ENCODE measurements at regions not wholly inside any gene's neighbourhood (a gene's known extent, or its start where the extent isn't known, plus 50 kb on each side); places are given as distances from the start of the nearest gene placed in this dataset.

DNA sequence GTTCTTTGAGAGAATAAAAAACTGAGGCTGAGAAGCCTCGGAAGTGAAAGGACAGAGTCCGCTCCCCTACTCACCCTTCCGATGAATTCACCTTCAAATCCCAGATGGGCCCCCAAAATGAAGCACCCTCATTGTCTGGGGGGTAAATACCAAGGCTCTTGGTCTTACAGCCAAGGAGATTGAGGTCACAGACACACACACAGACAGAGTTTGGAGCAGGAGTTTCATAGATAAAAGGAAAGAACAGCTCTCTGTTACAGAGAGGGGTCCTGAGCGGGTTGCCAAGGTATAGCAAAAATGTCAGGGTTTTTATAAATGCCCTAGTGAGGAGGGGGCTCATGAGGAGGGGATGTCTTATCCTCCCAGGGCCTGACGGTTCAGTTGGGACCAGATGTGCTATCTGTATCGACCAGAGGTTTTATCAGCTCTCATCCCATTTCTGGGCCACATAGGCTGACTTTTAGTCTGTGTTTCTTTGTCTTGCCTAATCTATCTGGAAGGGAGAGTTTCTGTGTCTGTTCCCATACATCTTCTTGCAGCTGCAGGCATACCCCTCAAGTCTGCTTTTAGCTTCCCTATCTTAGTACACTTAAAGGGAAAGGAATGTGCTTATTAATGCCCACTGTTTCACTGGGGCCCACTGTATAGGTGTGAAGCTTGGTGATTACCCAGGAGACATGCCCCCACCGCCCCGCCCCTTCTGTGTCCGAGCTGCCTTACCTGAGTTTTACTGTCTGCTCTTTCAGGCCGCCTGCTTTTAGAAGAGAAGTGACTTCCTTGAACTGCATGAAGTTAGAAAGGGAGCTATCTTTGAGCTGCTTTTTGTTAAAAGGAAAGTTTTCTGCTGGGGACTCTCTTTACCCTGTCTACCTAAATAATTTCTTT lies 66.8 kb upstream of the ATP11B start:
- DNase-seq (ENCODE audit: low read depth in 4 of 4, low spot score in 3 of 4) = no peak

DNA sequence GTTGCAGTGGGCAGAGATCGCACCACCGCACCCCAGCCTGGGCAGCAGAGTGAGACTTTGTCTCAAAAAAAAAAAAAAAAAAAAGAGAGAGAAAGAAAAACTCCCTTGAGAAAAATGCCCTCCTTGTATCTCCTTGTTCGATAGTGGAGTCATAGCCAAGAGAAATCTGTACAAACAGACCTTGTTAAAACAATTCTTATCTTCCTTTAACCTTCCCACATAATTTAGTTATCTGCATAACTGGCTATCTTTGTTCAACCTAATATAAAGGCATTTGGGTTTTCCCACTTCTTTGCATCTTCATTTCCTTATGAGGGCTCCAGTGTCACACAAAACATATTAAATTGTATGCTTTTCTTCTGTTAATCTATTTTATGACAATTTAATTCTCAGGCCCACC lies 65.1 kb upstream of the ATP11B start:
- no peak for DNase-seq (ENCODE audit: low read depth in 4 of 4, low spot score in 3 of 4)

DNA sequence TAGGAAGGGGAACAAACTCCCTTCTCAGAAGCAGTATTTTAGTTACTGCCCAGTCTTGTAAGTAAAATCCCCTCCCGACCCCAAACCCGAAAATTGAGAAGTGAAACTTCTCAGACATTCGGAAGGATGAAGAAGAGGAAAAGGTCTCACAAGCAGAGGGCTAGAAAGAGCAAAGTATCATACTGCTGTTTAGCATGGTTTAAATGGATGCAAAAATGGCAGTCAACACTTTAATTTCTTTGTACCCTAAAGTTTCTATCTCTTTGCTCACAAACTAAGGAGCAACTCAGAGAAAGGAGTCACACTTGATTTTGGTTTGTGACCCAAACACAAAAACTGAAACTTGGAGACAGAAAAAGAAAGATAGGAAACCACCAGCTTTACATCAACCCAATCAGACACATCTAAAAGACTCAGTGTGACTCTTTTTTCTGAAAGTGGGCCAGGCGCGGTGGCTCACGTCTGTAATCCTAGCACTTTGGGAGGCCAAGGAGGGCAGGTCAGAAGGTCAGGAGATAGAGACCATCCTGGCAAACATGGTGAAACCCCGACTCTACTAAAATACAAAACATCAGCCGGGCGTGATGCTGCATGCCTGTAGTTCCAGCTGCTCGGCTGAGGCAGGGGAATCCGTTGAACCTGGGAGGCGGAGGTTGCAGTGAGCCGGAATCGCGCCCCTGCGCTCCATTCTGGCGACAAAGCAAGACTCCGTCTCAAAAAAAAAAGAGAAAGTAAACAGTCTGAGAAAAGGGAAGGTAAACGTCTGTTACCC lies 63.2 kb upstream of the ATP11B start:
- DNase-seq (ENCODE audit: low read depth in 4 of 4, low spot score in 3 of 4) = no peak

GRCh38 chr3:182730675-182731042 lies 62.6 kb upstream of the ATP11B start:
- DNase-seq (ENCODE audit: low read depth in 4 of 4, low spot score in 3 of 4) = no peak

DNA sequence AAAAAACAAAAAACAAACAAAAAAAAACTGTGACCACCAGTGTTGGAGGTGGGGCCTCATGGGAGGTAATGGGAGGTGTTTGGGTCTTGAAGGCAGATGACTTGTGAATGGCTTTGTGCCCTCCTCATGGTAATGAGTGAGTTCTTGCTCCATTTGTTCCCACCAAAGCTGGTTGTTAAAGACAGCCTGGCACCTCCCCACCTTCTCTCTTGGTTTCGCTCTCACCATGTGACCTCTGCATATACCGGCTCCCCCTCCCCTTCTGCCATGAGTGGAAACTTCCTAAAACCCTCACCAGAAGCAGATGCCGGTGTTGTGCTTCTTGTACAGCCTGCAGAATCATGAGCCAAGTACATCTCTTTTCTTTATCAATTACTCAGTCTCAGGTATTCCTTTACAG lies 61.5 kb upstream of the ATP11B start:
- no peak for DNase-seq (ENCODE audit: low read depth in 4 of 4, low spot score in 3 of 4)

- no peak for DNase-seq (ENCODE audit: low read depth in 4 of 4, low spot score in 3 of 4)
Observed at GRCh38 chr3:182732232-182733015, 60.9 kb upstream of the ATP11B start.

DNA sequence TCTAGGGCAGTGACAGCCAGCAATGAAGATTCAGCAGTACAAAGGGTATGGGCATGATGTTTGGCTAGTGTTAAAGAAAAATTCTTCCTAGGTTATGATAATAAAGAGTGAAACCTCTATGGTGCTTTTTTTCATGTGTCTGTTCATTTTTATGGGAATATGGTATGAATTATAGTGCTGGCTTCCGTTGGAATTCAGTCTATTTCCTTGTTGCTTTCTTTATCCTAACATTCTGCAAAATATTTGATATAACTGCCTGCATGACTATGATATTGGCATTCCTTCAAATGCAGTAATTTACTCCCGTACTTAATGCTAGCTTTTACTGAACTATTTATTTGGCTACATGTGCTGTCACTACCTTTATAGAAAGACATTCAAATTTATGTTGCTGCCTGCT lies 57.6 kb upstream of the ATP11B start:
- no peak for DNase-seq (ENCODE audit: low read depth in 4 of 4, low spot score in 3 of 4)

DNA sequence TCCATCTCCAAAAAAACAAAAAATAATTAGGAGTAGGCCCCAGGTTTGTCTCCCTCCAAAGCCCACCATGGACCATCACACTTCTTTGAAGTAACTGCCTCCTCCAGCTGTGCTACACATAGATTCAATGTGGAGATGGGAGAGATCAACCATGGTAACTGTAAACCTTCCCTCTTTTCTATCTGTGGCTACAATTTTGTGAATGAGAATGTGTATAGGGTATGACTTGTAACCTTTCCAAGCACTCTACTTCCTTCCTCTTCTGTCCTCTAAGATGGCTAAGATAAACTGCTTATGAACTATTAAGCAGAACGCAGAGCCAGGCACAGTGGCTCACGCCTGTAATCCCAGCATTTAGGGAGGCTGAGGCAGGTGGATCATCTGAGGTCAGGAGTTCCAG lies 55.5 kb upstream of the ATP11B start:
- DNase-seq (ENCODE audit: low read depth in 4 of 4, low spot score in 3 of 4) = no peak

DNA sequence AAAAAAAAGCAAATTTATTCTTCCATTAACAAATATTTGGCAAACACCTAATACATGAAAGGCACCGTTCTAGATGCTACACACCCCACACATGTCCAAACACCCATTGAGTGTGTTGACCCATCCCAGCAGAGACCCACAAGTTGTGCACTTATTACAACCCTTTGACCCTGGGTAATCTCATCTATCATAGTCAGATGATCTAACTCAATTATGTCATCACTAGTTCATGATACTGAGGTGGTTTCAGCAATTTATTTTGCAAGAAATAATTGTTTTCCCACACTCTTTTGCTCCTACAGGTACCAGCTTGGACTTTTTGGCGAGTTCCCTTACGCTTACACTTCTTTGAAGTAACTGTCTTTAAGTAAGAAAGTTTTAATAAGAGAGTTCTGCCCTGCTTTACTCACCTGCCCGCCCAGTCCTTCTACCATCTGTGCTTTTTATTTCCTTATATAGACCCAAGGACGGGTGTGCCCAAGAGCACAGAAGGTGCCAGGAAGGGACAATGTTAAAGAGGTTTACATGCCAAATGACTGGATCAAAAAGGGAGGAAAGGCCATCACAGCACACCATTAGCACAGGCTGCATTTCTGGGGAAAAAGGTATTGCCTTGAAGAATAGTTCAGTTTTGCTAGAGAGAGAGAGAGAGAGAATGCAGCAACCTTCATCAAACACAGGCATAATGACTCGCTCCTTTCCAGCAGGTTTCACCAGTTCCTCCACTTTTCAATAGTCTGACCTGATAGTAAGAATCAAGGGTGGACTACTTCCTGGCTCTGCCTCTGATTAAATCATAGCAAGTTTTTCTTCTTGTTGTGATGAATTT lies 54.5 kb upstream of the ATP11B start:
- no peak for DNase-seq (ENCODE audit: low read depth in 4 of 4, low spot score in 3 of 4)

DNA sequence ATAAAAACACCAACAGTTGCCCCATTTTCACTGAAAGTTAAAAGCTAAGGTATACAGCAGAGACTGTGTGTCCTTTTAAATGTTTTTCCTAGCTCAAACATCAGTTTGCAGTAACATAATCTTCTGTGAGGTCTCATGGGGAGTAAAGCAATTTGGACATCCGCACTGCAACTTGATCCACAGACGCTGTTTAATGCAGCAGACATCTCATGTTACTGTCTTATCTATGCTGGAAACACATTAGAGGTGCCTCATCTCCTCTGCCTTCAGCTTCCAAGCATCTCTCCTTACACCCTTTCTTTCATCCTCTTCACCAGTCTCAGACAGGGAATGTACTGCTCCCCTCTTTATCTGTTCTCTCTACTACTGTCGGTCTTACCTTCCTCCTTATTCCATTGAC lies 53.7 kb upstream of the ATP11B start:
- DNase-seq (ENCODE audit: low read depth in 4 of 4, low spot score in 3 of 4) = no peak

- peak in 1 of 4 donors; percentile 38 for DNase-seq (ENCODE audit: low read depth in 4 of 4, low spot score in 3 of 4)
Observed at GRCh38 chr3:182740710-182741109, 52.6 kb upstream of the ATP11B start.

DNA sequence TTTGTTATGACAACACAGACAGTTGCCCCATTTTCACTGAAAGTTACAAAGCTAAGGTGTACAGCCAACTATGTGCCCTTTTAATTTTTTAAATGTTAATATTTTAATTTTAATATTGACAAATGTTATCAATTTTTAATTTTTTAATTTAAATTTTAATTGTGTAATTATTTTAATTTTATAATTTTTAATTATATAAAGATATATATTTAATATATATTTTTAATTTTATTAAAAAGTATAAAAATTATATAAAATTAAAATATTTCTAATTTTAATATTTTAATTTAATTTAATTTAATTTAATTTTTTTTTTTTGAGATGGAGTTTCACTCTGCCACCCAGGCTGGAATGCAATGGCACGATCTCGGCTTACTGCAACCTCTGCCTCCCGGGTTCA lies 52.1 kb upstream of the ATP11B start:
- DNase-seq (ENCODE audit: low read depth in 4 of 4, low spot score in 3 of 4) = no peak

All from right renal pelvis (tissue), 4 donors.